HL-60 (cell line): ENCODE measurements at regions not wholly inside any gene's neighbourhood (a gene's known extent, or its start where the extent isn't known, plus 50 kb on each side); places are given as distances from the start of the nearest gene placed in this dataset.

ENCODE experiments used
- DNase-seq, 2 experiments: peaks; one replicate each; pipeline ENCODE4 v3.0.0-alpha.2; 2010 to 2020; ENCODE audit warnings: low read depth in 1 of 2, low spot score in 1 of 2
- H3K27ac ChIP-seq: fragments of 250-450 bp; sonication (Bioruptor Pico); replicated peaks from 2 replicates; pipeline ENCODE4 v1.5.1; 2020; ENCODE audit warnings: mild to moderate bottlenecking, moderate library complexity
- H3K27me3 ChIP-seq: fragments of 250-450 bp; sonication (Bioruptor Pico); 2 replicates; pipeline ENCODE4 v1.5.1; 2021; ENCODE audit warnings: mild to moderate bottlenecking, moderate library complexity; ENCODE audit not compliant: insufficient read depth, poor library complexity, severe bottlenecking
- H3K4me3 ChIP-seq: replicated peaks from 2 replicates; pipeline ENCODE4 v1.5.1; 2011; ENCODE audit warnings: mild to moderate bottlenecking, control low read depth, low read length; ENCODE audit not compliant: insufficient read depth
- GABPA ChIP-seq: IDR thresholded peaks from 2 replicates; pipeline ENCODE4 v1.6.1; 2012; ENCODE audit warnings: low read depth
- POLR2AphosphoS5 ChIP-seq: IDR thresholded peaks from 2 replicates; pipeline ENCODE4 v1.6.1; 2012; ENCODE audit warnings: low read depth
- REST ChIP-seq: IDR thresholded peaks from 2 replicates; pipeline ENCODE4 v1.6.1; 2012; ENCODE audit warnings: low read depth; ENCODE audit not compliant: insufficient replicate concordance
- SPI1 ChIP-seq: IDR thresholded peaks from 2 replicates; pipeline ENCODE4 v1.6.1; 2012; ENCODE audit warnings: low read depth, mild to moderate bottlenecking, borderline replicate concordance
- TF ChIP-seq, protein P1 (sequence below): IDR thresholded peaks from one replicate; pipeline ENCODE4 v1.5.1; 2011; ENCODE audit warnings: low read length, control low read depth, inconsistent platforms; ENCODE audit not compliant: insufficient read depth

DNA sequence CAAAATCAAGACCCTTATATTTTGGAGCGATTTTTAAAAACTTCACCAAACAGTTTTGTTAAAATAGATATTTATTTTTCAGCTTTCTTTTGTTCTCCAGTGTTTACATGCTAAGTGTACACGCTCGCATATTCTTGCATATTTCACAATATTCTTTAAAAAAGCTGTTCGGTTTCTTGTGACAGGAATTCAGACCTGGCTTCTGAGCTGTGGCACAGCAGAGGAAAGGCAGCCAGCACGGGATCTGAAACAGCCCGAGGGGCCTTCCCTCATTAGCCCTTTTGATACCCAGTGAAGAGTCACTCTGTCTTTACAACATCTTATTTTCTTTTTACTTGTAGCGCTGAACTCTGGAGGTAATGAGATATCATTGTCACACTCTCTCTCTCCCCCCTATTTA, 234.0 kb downstream of the B3GLCT start:
- DNase-seq: no peak
- Histone ChIP-seq H3K4me3 (no peak overlapping the region), H3K27me3 (peaks cover 2% of the 10 kb centered on the region), H3K27ac (no peak overlapping the region)
- TF ChIP-seq POLR2AphosphoS5: no peak
- TF ChIP-seq SPI1: no peak
- no peak for TF ChIP-seq GABPA

- no peak for TF ChIP-seq POLR2AphosphoS5
- TF ChIP-seq REST: no peak
- no peak for TF ChIP-seq GABPA
- TF ChIP-seq, protein P1, sequence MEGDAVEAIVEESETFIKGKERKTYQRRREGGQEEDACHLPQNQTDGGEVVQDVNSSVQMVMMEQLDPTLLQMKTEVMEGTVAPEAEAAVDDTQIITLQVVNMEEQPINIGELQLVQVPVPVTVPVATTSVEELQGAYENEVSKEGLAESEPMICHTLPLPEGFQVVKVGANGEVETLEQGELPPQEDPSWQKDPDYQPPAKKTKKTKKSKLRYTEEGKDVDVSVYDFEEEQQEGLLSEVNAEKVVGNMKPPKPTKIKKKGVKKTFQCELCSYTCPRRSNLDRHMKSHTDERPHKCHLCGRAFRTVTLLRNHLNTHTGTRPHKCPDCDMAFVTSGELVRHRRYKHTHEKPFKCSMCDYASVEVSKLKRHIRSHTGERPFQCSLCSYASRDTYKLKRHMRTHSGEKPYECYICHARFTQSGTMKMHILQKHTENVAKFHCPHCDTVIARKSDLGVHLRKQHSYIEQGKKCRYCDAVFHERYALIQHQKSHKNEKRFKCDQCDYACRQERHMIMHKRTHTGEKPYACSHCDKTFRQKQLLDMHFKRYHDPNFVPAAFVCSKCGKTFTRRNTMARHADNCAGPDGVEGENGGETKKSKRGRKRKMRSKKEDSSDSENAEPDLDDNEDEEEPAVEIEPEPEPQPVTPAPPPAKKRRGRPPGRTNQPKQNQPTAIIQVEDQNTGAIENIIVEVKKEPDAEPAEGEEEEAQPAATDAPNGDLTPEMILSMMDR: no peak
- TF ChIP-seq SPI1: no peak
- no peak for DNase-seq
- Histone ChIP-seq H3K27ac (no peak overlapping the region), H3K4me3 (no peak overlapping the region), H3K27me3 (peaks cover 2% of the 10 kb centered on the region)
Measured at GRCh38 chr13:31434613-31435012, 234.8 kb downstream of the B3GLCT start.

- Histone ChIP-seq H3K27ac (no peak overlapping the region), H3K27me3 (no peaks in the 10 kb centered on the region), H3K4me3 (no peak overlapping the region)
- no peak for DNase-seq
- TF ChIP-seq SPI1 (no peak), REST (no peak), POLR2AphosphoS5 (no peak), GABPA (no peak)
- TF ChIP-seq, protein P1: no peak
Measured at GRCh38 chr13:31435536-31435935, 235.8 kb downstream of the B3GLCT start.

DNA sequence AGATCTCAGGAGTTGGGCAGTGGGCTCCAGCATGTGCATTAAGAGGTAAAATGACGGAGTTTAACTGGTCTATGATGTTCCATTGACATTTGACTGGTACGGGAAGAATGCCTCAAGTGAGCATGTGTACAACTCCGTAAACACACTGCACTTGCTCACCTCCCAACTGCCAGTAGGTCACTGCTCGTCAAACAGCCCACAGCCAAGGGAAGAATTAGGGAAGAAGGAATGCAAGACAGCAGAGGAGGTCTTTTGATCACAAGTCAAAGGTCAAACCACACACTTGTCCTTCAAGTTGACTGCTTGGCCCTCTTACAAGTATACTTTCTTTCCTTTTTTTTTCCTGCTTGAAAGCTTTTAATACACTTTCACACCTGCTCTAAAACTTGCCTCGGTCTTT, 236.7 kb downstream of the B3GLCT start:
- no peak overlapping the region for H3K4me3 ChIP-seq

More for the DNA sequence above, 236.7 kb downstream of the B3GLCT start:
- H3K27me3 ChIP-seq: no peaks in the 10 kb centered on the region
- DNase-seq: no peak
- no peak overlapping the region for H3K27ac ChIP-seq
- TF ChIP-seq GABPA (no peak), SPI1 (no peak), POLR2AphosphoS5 (no peak), REST (no peak)
- TF ChIP-seq, protein P1: no peak
